CD14-positive monocyte (primary cell): ENCODE measurements at regions not wholly inside any gene's neighbourhood (a gene's known extent, or its start where the extent isn't known, plus 50 kb on each side); places are given as distances from the start of the nearest gene placed in this dataset.

ENCODE experiments used
- DNase-seq, 3 donors: peaks; one replicate each; pipeline ENCODE4 v3.0.0-alpha.2; 2011 to 2022
- H2AFZ ChIP-seq: 2 replicates; pipeline ENCODE4 v1.6.0; 2012; ENCODE audit warnings: mild to moderate bottlenecking, low read depth, low read length, inconsistent platforms; ENCODE audit not compliant: insufficient read depth, poor library complexity, severe bottlenecking
- H3K27ac ChIP-seq, 2 donors: 1 replicate in 1 of 2; 2 replicates in 1 of 2; pipeline ENCODE4 v1.5.1; 2012 to 2013; ENCODE audit warnings: low read length in 2 of 2, control low read depth in 1 of 2, inconsistent platforms in 1 of 2, low read depth in 1 of 2, mild to moderate bottlenecking in 1 of 2
- H3K27me3 ChIP-seq, 2 donors: one replicate each; pipeline versions ENCODE4 v1.6.0 to v1.6.1; 2011 to 2013; ENCODE audit warnings: low read length in 2 of 2; ENCODE audit not compliant: control insufficient read depth in 2 of 2, insufficient read depth in 2 of 2
- H3K36me3 ChIP-seq, 2 donors: replicated peaks in 1 of 2; 1 replicate in 1 of 2; 2 replicates in 1 of 2; pipeline versions ENCODE4 v1.5.1 to v1.6.1; 2012 to 2013; ENCODE audit warnings: low read length in 2 of 2, control low read depth in 1 of 2, inconsistent platforms in 1 of 2, mild to moderate bottlenecking in 1 of 2; ENCODE audit not compliant: insufficient read depth in 2 of 2, control insufficient read depth in 1 of 2
- H3K4me1 ChIP-seq, 2 donors: 1 replicate in 1 of 2; 2 replicates in 1 of 2; pipeline versions ENCODE4 v1.5.1 to v1.6.1; 2012 to 2013; ENCODE audit warnings: low read length in 2 of 2, control low read depth in 1 of 2, inconsistent platforms in 1 of 2, mild to moderate bottlenecking in 1 of 2, moderate library complexity in 1 of 2; ENCODE audit not compliant: insufficient read depth in 2 of 2, control insufficient read depth in 1 of 2
- H3K4me2 ChIP-seq: replicated peaks from 2 replicates; pipeline ENCODE3; 2012; ENCODE audit warnings: low read length, moderate library complexity, mild to moderate bottlenecking; ENCODE audit not compliant: poor library complexity, severe bottlenecking; ENCODE audit errors: extremely low read depth
- H3K4me3 ChIP-seq, 3 experiments: fragments of 200-600 bp in 1 of 3; sonication (generic) in 1 of 3; replicated peaks in 1 of 3; 1 replicate in 2 of 3; 2 replicates in 1 of 3; pipeline ENCODE4 v1.5.1; 2011 to 2013; ENCODE audit warnings: low read length in 3 of 3, mild to moderate bottlenecking in 3 of 3, control low read depth in 2 of 3, low read depth in 2 of 3, inconsistent platforms in 1 of 3, moderate library complexity in 1 of 3
- H3K79me2 ChIP-seq: 2 replicates; pipeline ENCODE4 v1.6.0; 2012; ENCODE audit warnings: mild to moderate bottlenecking, control low read depth, inconsistent platforms, low read length, moderate library complexity; ENCODE audit not compliant: insufficient read depth
- H3K9ac ChIP-seq: 2 replicates; pipeline ENCODE4 v1.6.0; 2017; ENCODE audit warnings: low read length, mild to moderate bottlenecking; ENCODE audit not compliant: insufficient read depth, poor library complexity, severe bottlenecking
- H3K9me3 ChIP-seq, 2 donors: replicated peaks in 1 of 2; 1 replicate in 1 of 2; 2 replicates in 1 of 2; pipeline versions ENCODE4 v1.5.1 to v1.6.1; 2012 to 2013; ENCODE audit warnings: low read length in 2 of 2, control low read depth in 1 of 2; ENCODE audit not compliant: control insufficient read depth in 1 of 2, insufficient read depth in 1 of 2
- H4K20me1 ChIP-seq: 2 replicates; pipeline ENCODE4 v1.6.0; 2012; ENCODE audit warnings: mild to moderate bottlenecking, low read length, control low read depth, moderate library complexity; ENCODE audit not compliant: insufficient read depth
- H3K27ac Mint-ChIP-seq, 7 donors: one replicate each; pipeline ENCODE4 v1.8.0; 2020; ENCODE audit warnings: mild to moderate bottlenecking in 7 of 7, mixed read lengths in 7 of 7, moderate library complexity in 6 of 7, inconsistent platforms in 2 of 7
- H3K27me3 Mint-ChIP-seq, 3 donors: one replicate each; pipeline ENCODE4 v1.8.0; 2021 to 2022; ENCODE audit warnings: low read depth in 3 of 3, mild to moderate bottlenecking in 3 of 3, mixed read lengths in 3 of 3, moderate library complexity in 3 of 3, inconsistent platforms in 1 of 3
- H3K36me3 Mint-ChIP-seq, 2 donors: one replicate each; pipeline ENCODE4 v1.8.0; 2020; ENCODE audit warnings: mixed read lengths in 2 of 2, inconsistent platforms in 1 of 2, mild to moderate bottlenecking in 1 of 2
- H3K4me1 Mint-ChIP-seq: one replicate; pipeline ENCODE4 v1.8.0; 2020; ENCODE audit warnings: mild to moderate bottlenecking, mixed read lengths
- H3K4me3 Mint-ChIP-seq, 2 donors: one replicate each; pipeline ENCODE4 v1.8.0; 2020; ENCODE audit warnings: mild to moderate bottlenecking in 2 of 2, mixed read lengths in 2 of 2, moderate library complexity in 1 of 2
- H3K9me3 Mint-ChIP-seq, 7 donors: one replicate each; pipeline ENCODE4 v1.8.0; 2020 to 2022; ENCODE audit warnings: mixed read lengths in 7 of 7, mild to moderate bottlenecking in 6 of 7, moderate library complexity in 6 of 7, inconsistent platforms in 2 of 7
- WGBS: methylation state at CpG from one replicate; pipeline ENCODE4 v1.1.5; 2013; ENCODE audit warnings: missing lambda C conversion rate; ENCODE audit not compliant: insufficient coverage; 5-methylcytosine and 5-hydroxymethylcytosine counted together
- intact Hi-C, 2 donors: fragments of 100-400 bp; cut with micrococcal nuclease; formaldehyde crosslinking; loops; one replicate each; pipeline versions ENCODE4 v1.15.0 to v1.15.1; 2023
- TF ChIP-seq, protein P1 (sequence below): fragments of 200-600 bp; IDR thresholded peaks from one replicate; pipeline ENCODE4 v1.8.0; 2022; ENCODE audit warnings: antibody characterized with exemption, mild to moderate bottlenecking

- intact Hi-C loops: no loop called here
- H2AFZ ChIP-seq: no peak overlapping the region
- H3K9me3 Mint-ChIP-seq: peaks cover 0 to 3% (median 0%) of the 10 kb centered on the region in 7 donors
- H3K27me3 Mint-ChIP-seq: peaks cover 0 to 4% (median 4%) of the 10 kb centered on the region in 3 donors
- no peak overlapping the region for H3K4me3 Mint-ChIP-seq
- H3K36me3 Mint-ChIP-seq: no peaks in the 10 kb centered on the region
- no peaks in the 10 kb centered on the region for H3K4me1 ChIP-seq
- peaks cover under 1% of the 10 kb centered on the region for H3K4me1 Mint-ChIP-seq
- no peak overlapping the region for H3K4me3 ChIP-seq
- TF ChIP-seq, protein P1, sequence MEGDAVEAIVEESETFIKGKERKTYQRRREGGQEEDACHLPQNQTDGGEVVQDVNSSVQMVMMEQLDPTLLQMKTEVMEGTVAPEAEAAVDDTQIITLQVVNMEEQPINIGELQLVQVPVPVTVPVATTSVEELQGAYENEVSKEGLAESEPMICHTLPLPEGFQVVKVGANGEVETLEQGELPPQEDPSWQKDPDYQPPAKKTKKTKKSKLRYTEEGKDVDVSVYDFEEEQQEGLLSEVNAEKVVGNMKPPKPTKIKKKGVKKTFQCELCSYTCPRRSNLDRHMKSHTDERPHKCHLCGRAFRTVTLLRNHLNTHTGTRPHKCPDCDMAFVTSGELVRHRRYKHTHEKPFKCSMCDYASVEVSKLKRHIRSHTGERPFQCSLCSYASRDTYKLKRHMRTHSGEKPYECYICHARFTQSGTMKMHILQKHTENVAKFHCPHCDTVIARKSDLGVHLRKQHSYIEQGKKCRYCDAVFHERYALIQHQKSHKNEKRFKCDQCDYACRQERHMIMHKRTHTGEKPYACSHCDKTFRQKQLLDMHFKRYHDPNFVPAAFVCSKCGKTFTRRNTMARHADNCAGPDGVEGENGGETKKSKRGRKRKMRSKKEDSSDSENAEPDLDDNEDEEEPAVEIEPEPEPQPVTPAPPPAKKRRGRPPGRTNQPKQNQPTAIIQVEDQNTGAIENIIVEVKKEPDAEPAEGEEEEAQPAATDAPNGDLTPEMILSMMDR: no peak
- no peaks in the 10 kb centered on the region for H4K20me1 ChIP-seq
- no peak overlapping the region for H3K4me2 ChIP-seq
- no peaks in the 10 kb centered on the region for H3K79me2 ChIP-seq
- no peak overlapping the region for H3K9ac ChIP-seq
- H3K27ac ChIP-seq: no peak overlapping the region
- DNase-seq: no peak
- no peaks in the 10 kb centered on the region for H3K27me3 ChIP-seq
- no peaks in the 10 kb centered on the region for H3K9me3 ChIP-seq
- WGBS: no CpG with 5 or more reads among the region's 2 CpGs
- no peak overlapping the region for H3K27ac Mint-ChIP-seq
- H3K36me3 ChIP-seq: no peaks in the 10 kb centered on the region
Measured at GRCh38 chr3:158909870-158910269, 108.0 kb downstream of the MFSD1 start.

DNA sequence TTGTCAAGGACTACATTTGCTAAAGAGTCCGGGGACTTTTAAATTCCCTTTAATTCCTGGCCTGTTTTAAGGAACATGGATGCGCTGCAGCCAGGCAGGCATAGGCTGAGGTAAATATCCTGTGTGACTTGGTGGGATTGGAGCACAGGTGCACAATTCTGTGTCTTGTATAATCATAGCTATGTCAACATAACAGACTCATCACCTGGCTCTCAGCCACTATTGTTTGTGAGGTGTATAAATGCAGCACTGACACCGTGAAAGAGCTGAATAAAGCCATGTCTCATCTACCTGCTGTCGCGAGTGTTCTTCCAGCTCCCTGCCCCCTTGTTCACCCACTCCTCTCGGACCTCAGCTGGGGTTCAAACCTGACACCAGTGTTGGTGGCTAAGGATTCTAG is 109.7 kb downstream of the MFSD1 start:
- no peak for DNase-seq
- no peaks in the 10 kb centered on the region for H4K20me1 ChIP-seq
- intact Hi-C loops: no loop called here
- H3K27ac ChIP-seq: no peak overlapping the region
- H3K27ac Mint-ChIP-seq: no peak overlapping the region
- no peak overlapping the region for H3K4me3 Mint-ChIP-seq
- no peaks in the 10 kb centered on the region for H3K79me2 ChIP-seq
- no peaks in the 10 kb centered on the region for H3K9me3 ChIP-seq
- peaks cover 3% of the 10 kb centered on the region for H3K4me1 Mint-ChIP-seq
- H3K4me3 ChIP-seq: no peak overlapping the region
- H3K4me1 ChIP-seq: no peaks in the 10 kb centered on the region
- H3K9ac ChIP-seq: no peak overlapping the region
- H3K4me2 ChIP-seq: no peak overlapping the region
- no peaks in the 10 kb centered on the region for H3K27me3 ChIP-seq
- no CpG with 5 or more reads among the region's 6 CpGs for WGBS
- H2AFZ ChIP-seq: no peak overlapping the region
- peaks cover 0 to 3% (median 0%) of the 10 kb centered on the region in 7 donors for H3K9me3 Mint-ChIP-seq
- no peaks in the 10 kb centered on the region for H3K36me3 ChIP-seq
- H3K27me3 Mint-ChIP-seq: peaks cover 0 to 6% (median 4%) of the 10 kb centered on the region in 3 donors
- TF ChIP-seq, protein P1: no peak
- H3K36me3 Mint-ChIP-seq: no peaks in the 10 kb centered on the region
